Neuronal stem cell (in vitro differentiated cells): ENCODE measurements at regions not wholly inside any gene's neighbourhood (a gene's known extent, or its start where the extent isn't known, plus 50 kb on each side); places are given as distances from the start of the nearest gene placed in this dataset.

Experiments
- DNase-seq: peaks from one replicate; pipeline ENCODE4 v3.0.0-alpha.2; 2013; ENCODE audit warnings: low spot score
- H2AFZ ChIP-seq: one replicate; pipeline ENCODE4 v1.6.1; 2013; ENCODE audit warnings: mild to moderate bottlenecking, low read length, inconsistent platforms
- H2AK5ac ChIP-seq: 2 replicates; pipeline ENCODE4 v1.6.1; 2013; ENCODE audit warnings: low read depth, mild to moderate bottlenecking, inconsistent platforms, low read length, moderate library complexity, mixed read lengths
- H2BK120ac ChIP-seq: 2 replicates; pipeline ENCODE4 v1.6.1; 2013; ENCODE audit warnings: low read depth, mild to moderate bottlenecking, inconsistent platforms, low read length, moderate library complexity, mixed read lengths
- H2BK12ac ChIP-seq: one replicate; pipeline ENCODE4 v1.6.1; 2013; ENCODE audit warnings: low read length, inconsistent platforms
- H2BK15ac ChIP-seq: 2 replicates; pipeline ENCODE4 v1.6.1; 2013; ENCODE audit warnings: mild to moderate bottlenecking, low read length, inconsistent platforms, mixed read lengths
- H2BK5ac ChIP-seq: one replicate; pipeline ENCODE4 v1.6.1; 2013; ENCODE audit warnings: inconsistent platforms, mild to moderate bottlenecking, low read length, moderate library complexity
- H3K14ac ChIP-seq: one replicate; pipeline ENCODE4 v1.6.1; 2013; ENCODE audit warnings: low read length, inconsistent platforms
- H3K18ac ChIP-seq: 2 replicates; pipeline ENCODE4 v1.6.1; 2013; ENCODE audit warnings: low read length, inconsistent platforms
- H3K23ac ChIP-seq: 2 replicates; pipeline ENCODE4 v1.6.1; 2013; ENCODE audit warnings: low read depth, mild to moderate bottlenecking, mixed read lengths, low read length, inconsistent platforms; ENCODE audit not compliant: poor library complexity
- H3K27ac ChIP-seq: replicated peaks from 3 replicates; pipeline ENCODE4 v1.5.1; 2013; ENCODE audit warnings: low read length, inconsistent platforms
- H3K27me3 ChIP-seq, 3 experiments: 2 replicates each; pipeline ENCODE4 v1.6.1; 2013; ENCODE audit warnings: low read length in 3 of 3, mild to moderate bottlenecking in 2 of 3, inconsistent platforms in 1 of 3, low read depth in 1 of 3, mixed read lengths in 1 of 3, moderate library complexity in 1 of 3; ENCODE audit not compliant: control insufficient read depth in 3 of 3, insufficient read depth in 3 of 3
- H3K36me3 ChIP-seq, 2 donors: replicated peaks in 1 of 2; 2 replicates each; pipeline ENCODE4 v1.6.1; 2013; ENCODE audit warnings: low read length in 2 of 2; ENCODE audit not compliant: control insufficient read depth in 2 of 2, insufficient read depth in 2 of 2
- H3K4ac ChIP-seq: 2 replicates; pipeline ENCODE4 v1.6.1; 2013; ENCODE audit warnings: inconsistent platforms, mild to moderate bottlenecking, low read length, moderate library complexity
- H3K4me1 ChIP-seq, 2 donors: 1 replicate in 1 of 2; 2 replicates in 1 of 2; pipeline ENCODE4 v1.6.1; 2013; ENCODE audit warnings: low read length in 2 of 2, low read depth in 1 of 2; ENCODE audit not compliant: control insufficient read depth in 2 of 2, insufficient read depth in 1 of 2
- H3K4me2 ChIP-seq: one replicate; pipeline ENCODE4 v1.6.1; 2013; ENCODE audit warnings: mild to moderate bottlenecking, low read length, inconsistent platforms; ENCODE audit not compliant: insufficient read depth, poor library complexity, severe bottlenecking
- H3K4me3 ChIP-seq, 2 donors: 2 replicates each; pipeline ENCODE4 v1.5.1; 2013; ENCODE audit warnings: low read length in 2 of 2, mild to moderate bottlenecking in 2 of 2, inconsistent platforms in 1 of 2, moderate library complexity in 1 of 2
- H3K79me1 ChIP-seq: one replicate; pipeline ENCODE4 v1.6.1; 2013; ENCODE audit warnings: low read depth, mild to moderate bottlenecking, inconsistent platforms, low read length, moderate library complexity
- H3K9ac ChIP-seq: one replicate; pipeline ENCODE4 v1.6.1; 2013; ENCODE audit warnings: mild to moderate bottlenecking, low read depth, low read length, inconsistent platforms; ENCODE audit not compliant: poor library complexity
- H3K9me3 ChIP-seq, 2 donors: replicated peaks in 1 of 2; 2 replicates each; pipeline versions ENCODE3 to v1.6.1; 2013; ENCODE audit warnings: low read length in 2 of 2, mild to moderate bottlenecking in 2 of 2, inconsistent platforms in 1 of 2, low read depth in 1 of 2, mixed read lengths in 1 of 2, moderate library complexity in 1 of 2; ENCODE audit not compliant: control insufficient read depth in 2 of 2, insufficient read depth in 1 of 2
- H4K8ac ChIP-seq: one replicate; pipeline ENCODE4 v1.6.1; 2013; ENCODE audit warnings: low read depth, mild to moderate bottlenecking, inconsistent platforms, low read length, moderate library complexity
- H4K91ac ChIP-seq: one replicate; pipeline ENCODE4 v1.6.1; 2013; ENCODE audit warnings: low read length, low read depth, mild to moderate bottlenecking, inconsistent platforms; ENCODE audit not compliant: poor library complexity
- WGBS, 2 donors: extraction: QIAGEN DNeasy Blood & Tissue Kit; methylation state at CpG; one replicate each; pipeline ENCODE4 v1.1.7; 2013; ENCODE audit warnings: missing lambda C conversion rate in 2 of 2, mixed read lengths in 1 of 2; ENCODE audit not compliant: insufficient read length in 2 of 2, insufficient replicate concordance in 1 of 2; ENCODE audit errors: extremely low coverage in 2 of 2; 5-methylcytosine and 5-hydroxymethylcytosine counted together

- no peak overlapping the region for H2BK120ac ChIP-seq
- WGBS, 2 donors = no CpG with 5 or more reads among the region's 1 CpG
- H4K91ac ChIP-seq = no peak overlapping the region
- no peak overlapping the region for H4K8ac ChIP-seq
- no peak overlapping the region for H3K14ac ChIP-seq
- DNase-seq = no peak
- no peak overlapping the region for H2BK15ac ChIP-seq
- no peak overlapping the region for H2BK12ac ChIP-seq
- no peak overlapping the region for H2AFZ ChIP-seq
- no peak overlapping the region for H3K4me2 ChIP-seq
- no peak overlapping the region for H3K9ac ChIP-seq
- no peak overlapping the region for H2BK5ac ChIP-seq
- H3K27me3 ChIP-seq = no peaks in the 10 kb centered on the region
- H3K36me3 ChIP-seq = no peaks in the 10 kb centered on the region
- H2AK5ac ChIP-seq = no peak overlapping the region
- H3K9me3 ChIP-seq = no peaks in the 10 kb centered on the region
- H3K4me3 ChIP-seq = no peak overlapping the region
- H3K23ac ChIP-seq = no peak overlapping the region
- no peak overlapping the region for H3K4ac ChIP-seq
- H3K18ac ChIP-seq = no peak overlapping the region
- no peak overlapping the region for H3K27ac ChIP-seq
- H3K79me1 ChIP-seq = no peaks in the 10 kb centered on the region
- H3K4me1 ChIP-seq = no peaks in the 10 kb centered on the region
These were observed 1309.0 kb upstream of the PABPC4L start for GRCh38 chr4:135510582-135510981.

GRCh38 chr4:135508006-135508714 is 1306.6 kb upstream of the PABPC4L start:
- H2BK15ac ChIP-seq = no peak overlapping the region
- no peaks in the 10 kb centered on the region for H3K9me3 ChIP-seq
- no peak overlapping the region for H3K14ac ChIP-seq
- H3K4ac ChIP-seq = no peak overlapping the region
- no peak overlapping the region for H3K23ac ChIP-seq
- no CpG with 5 or more reads among the region's 4 CpGs for WGBS, 2 donors
- no peaks in the 10 kb centered on the region for H3K4me1 ChIP-seq
- H3K27ac ChIP-seq = no peak overlapping the region
- H3K27me3 ChIP-seq = no peaks in the 10 kb centered on the region
- H3K9ac ChIP-seq = no peak overlapping the region
- no peaks in the 10 kb centered on the region for H3K79me1 ChIP-seq
- no peak overlapping the region for H2BK12ac ChIP-seq
- no peak overlapping the region for H2AK5ac ChIP-seq
- no peak overlapping the region for H4K8ac ChIP-seq
- H2BK5ac ChIP-seq = no peak overlapping the region
- H3K4me2 ChIP-seq = no peak overlapping the region
- no peak overlapping the region for H3K18ac ChIP-seq
- H2BK120ac ChIP-seq = no peak overlapping the region
- H3K36me3 ChIP-seq = no peaks in the 10 kb centered on the region
- H3K4me3 ChIP-seq = no peak overlapping the region
- peak overlapping the region; percentile 40 for H2AFZ ChIP-seq
- no peak for DNase-seq
- H4K91ac ChIP-seq = no peak overlapping the region

GRCh38 chr4:135497563-135498152 is 1296.1 kb upstream of the PABPC4L start:
- Histone ChIP-seq H3K4me1 (no peaks in the 10 kb centered on the region), H3K9ac (no peak overlapping the region), H3K4ac (no peak overlapping the region), H4K91ac (no peak overlapping the region), H3K14ac (no peak overlapping the region), H2AK5ac (no peak overlapping the region), H3K27ac (no peak overlapping the region), H3K23ac (no peak overlapping the region), H3K4me3 (no peak overlapping the region), H2BK5ac (no peak overlapping the region), H3K79me1 (no peaks in the 10 kb centered on the region), H3K18ac (no peak overlapping the region), H3K9me3 (no peaks in the 10 kb centered on the region), H2BK120ac (no peak overlapping the region), H3K4me2 (no peak overlapping the region), H4K8ac (no peak overlapping the region), H2BK15ac (no peak overlapping the region), H2AFZ (no peak overlapping the region), H3K36me3 (no peaks in the 10 kb centered on the region), H2BK12ac (no peak overlapping the region), H3K27me3 (no peaks in the 10 kb centered on the region)
- DNase-seq = no peak
- no CpG with 5 or more reads among the region's 1 CpG for WGBS, 2 donors

GRCh38 chr4:135492439-135492838 is 1290.8 kb upstream of the PABPC4L start:
- Histone ChIP-seq H3K18ac (no peak overlapping the region), H2BK5ac (no peak overlapping the region), H3K36me3 (no peaks in the 10 kb centered on the region), H3K27ac (no peak overlapping the region), H3K4me1 (no peaks in the 10 kb centered on the region), H3K4me3 (no peak overlapping the region), H3K4me2 (no peak overlapping the region), H3K4ac (no peak overlapping the region), H2AK5ac (no peak overlapping the region), H2BK12ac (no peak overlapping the region), H2AFZ (no peak overlapping the region), H3K79me1 (no peaks in the 10 kb centered on the region), H4K8ac (no peak overlapping the region), H3K14ac (no peak overlapping the region), H4K91ac (no peak overlapping the region), H2BK120ac (no peak overlapping the region), H3K9me3 (no peaks in the 10 kb centered on the region), H2BK15ac (no peak overlapping the region), H3K9ac (no peak overlapping the region), H3K23ac (no peak overlapping the region), H3K27me3 (no peaks in the 10 kb centered on the region)
- WGBS, 2 donors = no CpG with 5 or more reads among the region's 2 CpGs
- no peak for DNase-seq
